ENCODE measurements at regions not wholly inside any gene's neighbourhood (a gene's known extent, or its start where the extent isn't known, plus 50 kb on each side); places are given as distances from the start of the nearest gene placed in this dataset.

- TF ChIP-seq ELF4 (IDR thresholded peaks at IDR 0.05), result no peak
- TF ChIP-seq ZNF384 (IDR thresholded peaks at IDR 0.05), result no peak
- TF ChIP-seq PKNOX1 (IDR thresholded peaks at IDR 0.05), result no peak
- no peak for TF ChIP-seq SUZ12 (IDR thresholded peaks at IDR 0.05)
- TF ChIP-seq NFRKB (IDR thresholded peaks at IDR 0.05), result no peak
- TF ChIP-seq FOXM1 (IDR thresholded peaks at IDR 0.05; ENCODE audit: borderline replicate concordance), result no peak
- no peak for TF ChIP-seq FOXA1 (IDR thresholded peaks at IDR 0.05)
Observed at GRCh38 chrX:2134782-2135181, 366.0 kb downstream of the DHRSX start.
